Endothelial cell of umbilical vein (primary cell): ENCODE measurements at regions not wholly inside any gene's neighbourhood (a gene's known extent, or its start where the extent isn't known, plus 50 kb on each side); places are given as distances from the start of the nearest gene placed in this dataset.

Source experiments
- BruUV-seq: library from RNA; stranded (reverse); fragments of 400-500 nt; replicated peaks from 2 replicates; lab custom pipeline; 2021; lab: Mats Ljungman, UMichigan
- CTCF ChIA-PET: fragments of 300-600, 350-600 bp; sonication (Branson Sonifier 250); formaldehyde crosslinking; loops from one replicate; lab custom pipeline; 2021; ENCODE audit warnings: antibody characterized with exemption, inconsistent platforms; lab: Charles Lee
- POLR2A ChIA-PET: fragments of 300-600, 350-600 bp; sonication (Branson Sonifier 250); formaldehyde crosslinking; loops from one replicate; lab custom pipeline; 2021; ENCODE audit warnings: antibody characterized with exemption, inconsistent platforms; lab: Charles Lee
- DNase-seq: peaks from one replicate; pipeline ENCODE4 v3.0.0-alpha.2; 2011; ENCODE audit warnings: low read depth, low spot score
- FAIRE-seq: peaks from 2 replicates; lab custom pipeline; 2011; peaks lifted over from hg19 to GRCh38; lab: Jason Lieb, UNC
- H2AFZ ChIP-seq: 2 replicates; pipeline ENCODE4 v1.6.0; 2012; ENCODE audit warnings: low read depth, low read length, control low read depth, inconsistent platforms
- H3K27ac ChIP-seq: 2 replicates; pipeline ENCODE4 v1.5.1; 2011; ENCODE audit warnings: low read depth, mild to moderate bottlenecking, control low read depth, low read length, moderate library complexity; ENCODE audit not compliant: insufficient read depth
- H3K27me3 ChIP-seq, 2 experiments: 2 replicates each; pipeline versions ENCODE4 v1.6.0 to v1.6.1; 2011; ENCODE audit warnings: low read length in 2 of 2, mixed read lengths in 1 of 2; ENCODE audit not compliant: control insufficient read depth in 2 of 2, insufficient read depth in 2 of 2
- H3K36me3 ChIP-seq, 2 experiments: 2 replicates in 1 of 2; 3 replicates in 1 of 2; pipeline ENCODE4 v1.5.1; 2011; ENCODE audit warnings: low read length in 2 of 2, mild to moderate bottlenecking in 1 of 2, moderate library complexity in 1 of 2; ENCODE audit not compliant: control insufficient read depth in 2 of 2, insufficient read depth in 2 of 2; ENCODE audit errors: extremely low read depth in 1 of 2
- H3K4me1 ChIP-seq: 3 replicates; pipeline ENCODE4 v1.5.1; 2011; ENCODE audit warnings: mild to moderate bottlenecking, low read length; ENCODE audit not compliant: control insufficient read depth, insufficient read depth; ENCODE audit errors: extremely low read depth
- H3K4me2 ChIP-seq: 2 replicates; pipeline ENCODE4 v1.6.1; 2011; ENCODE audit warnings: low read length, control low read depth, mixed read lengths; ENCODE audit not compliant: insufficient read depth
- H3K4me3 ChIP-seq, 3 experiments: fragments of 200-600 bp in 1 of 3; sonication (generic), shearing (Covaris generic) in 1 of 3; replicated peaks in 1 of 3; 2 replicates each; pipeline ENCODE4 v1.5.1; 2011 to 2016; ENCODE audit warnings: control low read depth in 3 of 3, low read length in 3 of 3, mild to moderate bottlenecking in 2 of 3, inconsistent platforms in 1 of 3, low read depth in 1 of 3, moderate library complexity in 1 of 3; ENCODE audit not compliant: insufficient read depth in 1 of 3
- H3K79me2 ChIP-seq: 2 replicates; pipeline ENCODE4 v1.6.0; 2012; ENCODE audit warnings: low read length, inconsistent platforms; ENCODE audit not compliant: control insufficient read depth, insufficient read depth
- H3K9ac ChIP-seq: replicated peaks from 2 replicates; pipeline ENCODE3; 2011; ENCODE audit warnings: low read length, control low read depth; ENCODE audit not compliant: insufficient read depth; ENCODE audit errors: extremely low read depth
- H3K9me1 ChIP-seq: replicated peaks from 3 replicates; pipeline ENCODE4 v1.6.0; 2011; ENCODE audit warnings: mild to moderate bottlenecking, low read length; ENCODE audit not compliant: control insufficient read depth, insufficient read depth; ENCODE audit errors: extremely low read depth
- H3K9me3 ChIP-seq: replicated peaks from 2 replicates; pipeline ENCODE4 v1.5.1; 2012; ENCODE audit warnings: low read length, inconsistent platforms; ENCODE audit not compliant: control insufficient read depth, insufficient read depth
- H4K20me1 ChIP-seq: replicated peaks from 2 replicates; pipeline ENCODE3; 2011; ENCODE audit warnings: mild to moderate bottlenecking, low read length; ENCODE audit not compliant: control insufficient read depth, insufficient read depth; ENCODE audit errors: extremely low read depth
- CTCF ChIP-seq, 2 donors: IDR thresholded peaks; 1 replicate in 1 of 2; 2 replicates in 1 of 2; pipeline ENCODE4 v1.5.1; 2011; ENCODE audit warnings: low read length in 2 of 2, mild to moderate bottlenecking in 2 of 2, moderate library complexity in 2 of 2, control low read depth in 1 of 2, inconsistent platforms in 1 of 2, low read depth in 1 of 2; ENCODE audit not compliant: insufficient read depth in 1 of 2; ENCODE audit errors: extremely low read depth in 1 of 2
- EZH2 ChIP-seq: IDR thresholded peaks from 2 replicates; pipeline ENCODE4 v1.6.1; 2012; ENCODE audit warnings: borderline replicate concordance, low read depth, mild to moderate bottlenecking, moderate library complexity, low read length, inconsistent platforms; ENCODE audit not compliant: severe bottlenecking
- FOS ChIP-seq: IDR thresholded peaks from 2 replicates; pipeline ENCODE4 v1.6.1; 2011; ENCODE audit warnings: mild to moderate bottlenecking, low read length, moderate library complexity, borderline replicate concordance; ENCODE audit not compliant: insufficient read depth
- GATA2 ChIP-seq: IDR thresholded peaks from 2 replicates; pipeline ENCODE4 v1.7.0; 2011; ENCODE audit warnings: low read depth, mild to moderate bottlenecking, moderate library complexity, mixed read lengths, low read length; ENCODE audit not compliant: insufficient read length, insufficient read depth
- JUN ChIP-seq: IDR thresholded peaks from 2 replicates; pipeline ENCODE4 v1.6.1; 2011; ENCODE audit warnings: borderline replicate concordance, low read depth; ENCODE audit not compliant: insufficient read length, insufficient read depth
- MAX ChIP-seq: IDR thresholded peaks from 2 replicates; pipeline ENCODE4 v1.6.1; 2011; ENCODE audit not compliant: insufficient read depth, insufficient read length
- MYC ChIP-seq: IDR thresholded peaks from one replicate; pipeline ENCODE4 v1.6.1; 2011; ENCODE audit warnings: mild to moderate bottlenecking, low read depth, low read length
- POLR2A ChIP-seq: IDR thresholded peaks from 2 replicates; pipeline ENCODE4 v1.6.1; 2012; ENCODE audit warnings: low read depth, mild to moderate bottlenecking, control low read depth, low read length
- POLR2AphosphoS5 ChIP-seq: IDR thresholded peaks from 2 replicates; pipeline ENCODE4 v1.6.1; 2012; ENCODE audit warnings: low read depth, mild to moderate bottlenecking, control low read depth, low read length, moderate library complexity; ENCODE audit not compliant: insufficient read depth
- dilution Hi-C: fragments of 300-500 bp; cut with MboI; formaldehyde crosslinking; loops from one replicate; pipeline ENCODE4 v1.15.0; 2019; ENCODE audit warnings: low sequenced_read_pairs; ENCODE audit not compliant: extremely low pct_ligation_motif_present
- intact Hi-C: fragments of 100-400 bp; cut with micrococcal nuclease; formaldehyde crosslinking; loops from one replicate; pipeline ENCODE4 v1.10.0; 2022

- DNase-seq (no peak), FAIRE-seq (no peak)
- no peaks in the 10 kb centered on the region for H4K20me1 ChIP-seq
- no peak overlapping the region for H3K4me2 ChIP-seq
- no peaks in the 10 kb centered on the region for H3K4me1 ChIP-seq
- no peaks in the 10 kb centered on the region for H3K27me3 ChIP-seq
- H2AFZ ChIP-seq, result no peak overlapping the region
- POLR2A ChIA-PET, result no interaction called here
- no peak overlapping the region for H3K9ac ChIP-seq
- dilution Hi-C loops (no loop called here), intact Hi-C loops (no loop called here)
- H3K79me2 ChIP-seq, result no peaks in the 10 kb centered on the region
- BruUV-seq, result no TSS peak
- no peaks in the 10 kb centered on the region for H3K36me3 ChIP-seq
- CTCF ChIA-PET, result no interaction called here
- H3K27ac ChIP-seq, result no peak overlapping the region
- H3K4me3 ChIP-seq, result no peak overlapping the region
- TF ChIP-seq EZH2, result no peak
- no peak for TF ChIP-seq JUN
- no peak for TF ChIP-seq FOS
- no peak for TF ChIP-seq GATA2
- TF ChIP-seq MAX, result no peak
- TF ChIP-seq MYC, result no peak
- no peak for TF ChIP-seq POLR2A
- TF ChIP-seq POLR2AphosphoS5, result no peak
- no peak for TF ChIP-seq CTCF (IDR thresholded peaks at IDR 0.05; ENCODE audit: extremely low read depth in 1 of 2, insufficient read depth in 1 of 2, low read depth in 1 of 2, low read length in 2 of 2)
- H3K9me3 ChIP-seq, result no peaks in the 10 kb centered on the region
- no peaks in the 10 kb centered on the region for H3K9me1 ChIP-seq
Observed at GRCh38 chr19:30073152-30074000, 131.3 kb downstream of the URI1 start.
